IMR-90 (cell line): ENCODE measurements at regions not wholly inside any gene's neighbourhood (a gene's known extent, or its start where the extent isn't known, plus 50 kb on each side); places are given as distances from the start of the nearest gene placed in this dataset.

Experiments used
- ATAC-seq: fragments of 200-7000 bp; cut with Tn5 transposase; 2 replicates; pipeline ENCODE4 v1.9.1; 2020; ENCODE audit warnings: low read depth, mild to moderate bottlenecking, moderate library complexity
- BruUV-seq: library from RNA; stranded (reverse); fragments of 400-500 nt; replicated peaks from 2 replicates; lab custom pipeline; 2021; lab: Mats Ljungman, UMichigan
- CTCF ChIA-PET: fragments of 300-600 bp; formaldehyde crosslinking; extraction: SDS; loops from one replicate; lab custom pipeline; 2021; ENCODE audit warnings: antibody characterized with exemption; lab: Yijun Ruan, JAX
- POLR2A ChIA-PET: fragments of 300-600 bp; sonication (Branson Sonifier 250); formaldehyde crosslinking; loops from one replicate; lab custom pipeline; 2022; ENCODE audit warnings: antibody characterized with exemption; ENCODE audit not compliant: unreplicated experiment; lab: Charles Lee
- DNase-seq: peaks from one replicate; pipeline ENCODE4 v3.0.0; 2013
- H2AFZ ChIP-seq: replicated peaks from 2 replicates; pipeline ENCODE3; 2013; ENCODE audit warnings: low read length, mild to moderate bottlenecking; ENCODE audit not compliant: poor library complexity
- H2AK5ac ChIP-seq: 2 replicates; pipeline ENCODE4 v1.6.1; 2013; ENCODE audit warnings: low read depth, low read length, inconsistent platforms
- H2AK9ac ChIP-seq: replicated peaks from 2 replicates; pipeline ENCODE3; 2013; ENCODE audit warnings: mild to moderate bottlenecking, low read depth, low read length, moderate library complexity; ENCODE audit not compliant: poor library complexity
- H2BK120ac ChIP-seq: 2 replicates; pipeline ENCODE4 v1.6.1; 2013; ENCODE audit warnings: low read depth, low read length, inconsistent platforms
- H2BK15ac ChIP-seq: 3 replicates; pipeline ENCODE4 v1.6.1; 2013; ENCODE audit warnings: low read depth, low read length, inconsistent platforms
- H2BK20ac ChIP-seq: 2 replicates; pipeline ENCODE4 v1.6.1; 2013; ENCODE audit warnings: low read depth, mild to moderate bottlenecking, inconsistent platforms, low read length, moderate library complexity
- H2BK5ac ChIP-seq: 2 replicates; pipeline ENCODE4 v1.6.1; 2013; ENCODE audit warnings: mild to moderate bottlenecking, low read depth, low read length, inconsistent platforms; ENCODE audit not compliant: poor library complexity, severe bottlenecking
- H3K14ac ChIP-seq: replicated peaks from 2 replicates; pipeline ENCODE4 v1.6.1; 2013; ENCODE audit warnings: low read depth, low read length, inconsistent platforms
- H3K18ac ChIP-seq: 2 replicates; pipeline ENCODE4 v1.6.1; 2013; ENCODE audit warnings: low read depth, low read length, control low read depth
- H3K23ac ChIP-seq: 2 replicates; pipeline ENCODE4 v1.6.1; 2013; ENCODE audit warnings: low read depth, low read length, inconsistent platforms
- H3K27ac ChIP-seq: 2 replicates; pipeline ENCODE4 v1.5.1; 2013; ENCODE audit warnings: mild to moderate bottlenecking, control low read depth, low read length; ENCODE audit not compliant: insufficient read depth
- H3K27me3 ChIP-seq: 2 replicates; pipeline ENCODE4 v1.6.1; 2013; ENCODE audit warnings: low read length; ENCODE audit not compliant: control insufficient read depth, insufficient read depth
- H3K36me3 ChIP-seq: 2 replicates; pipeline ENCODE4 v1.6.1; 2013; ENCODE audit warnings: low read length, mixed read lengths; ENCODE audit not compliant: control insufficient read depth, insufficient read depth
- H3K4ac ChIP-seq: 2 replicates; pipeline ENCODE4 v1.6.1; 2013; ENCODE audit warnings: low read depth, low read length, inconsistent platforms
- H3K4me1 ChIP-seq: 2 replicates; pipeline ENCODE4 v1.6.1; 2013; ENCODE audit warnings: low read length, mixed read lengths; ENCODE audit not compliant: control insufficient read depth, insufficient read depth
- H3K4me2 ChIP-seq: 2 replicates; pipeline ENCODE4 v1.6.1; 2013; ENCODE audit warnings: low read depth, mild to moderate bottlenecking, control low read depth, low read length, moderate library complexity
- H3K4me3 ChIP-seq: 2 replicates; pipeline ENCODE4 v1.5.1; 2013; ENCODE audit warnings: low read depth, mild to moderate bottlenecking, control low read depth, low read length, moderate library complexity; ENCODE audit not compliant: insufficient read depth
- H3K56ac ChIP-seq: 2 replicates; pipeline ENCODE4 v1.6.1; 2013; ENCODE audit warnings: low read length, inconsistent platforms; ENCODE audit not compliant: insufficient read depth; ENCODE audit errors: extremely low read depth
- H3K79me1 ChIP-seq, 2 experiments: 2 replicates each; pipeline ENCODE4 v1.6.1; 2013; ENCODE audit warnings: low read length in 2 of 2, inconsistent platforms in 1 of 2, low read depth in 1 of 2
- H3K9ac ChIP-seq: 2 replicates; pipeline ENCODE4 v1.6.1; 2013; ENCODE audit warnings: low read depth, low read length, control low read depth
- H3K9me1 ChIP-seq: 2 replicates; pipeline ENCODE4 v1.6.1; 2013; ENCODE audit warnings: low read length, inconsistent platforms; ENCODE audit not compliant: insufficient read depth
- H3K9me3 ChIP-seq: 2 replicates; pipeline ENCODE4 v1.6.1; 2013; ENCODE audit warnings: low read length; ENCODE audit not compliant: control insufficient read depth, insufficient read depth
- H4K20me1 ChIP-seq: 2 replicates; pipeline ENCODE4 v1.6.1; 2013; ENCODE audit warnings: low read length, inconsistent platforms; ENCODE audit not compliant: insufficient read depth
- H4K5ac ChIP-seq: 2 replicates; pipeline ENCODE4 v1.6.1; 2013; ENCODE audit warnings: mild to moderate bottlenecking, low read depth, low read length, control low read depth
- H4K8ac ChIP-seq, 2 experiments: 2 replicates each; pipeline ENCODE4 v1.6.1; 2013; ENCODE audit warnings: low read depth in 2 of 2, low read length in 2 of 2, control low read depth in 1 of 2, inconsistent platforms in 1 of 2
- H4K91ac ChIP-seq: 2 replicates; pipeline ENCODE4 v1.6.1; 2013; ENCODE audit warnings: low read depth, low read length, inconsistent platforms; ENCODE audit not compliant: insufficient read depth
- BHLHE40 ChIP-seq: fragments of 150-350 bp; IDR thresholded peaks from 2 replicates; pipeline ENCODE4 v1.6.1; 2016; ENCODE audit warnings: mild to moderate bottlenecking, low read depth, low read length
- CEBPB ChIP-seq: IDR thresholded peaks from 2 replicates; pipeline ENCODE4 v1.6.1; 2012; ENCODE audit warnings: low read depth, low read length, improper control_type of control experiment
- CHD1 ChIP-seq: IDR thresholded peaks from 2 replicates; pipeline ENCODE4 v1.6.1; 2012; ENCODE audit warnings: low read depth, low read length, improper control_type of control experiment
- FOS ChIP-seq: fragments of 150-350 bp; IDR thresholded peaks from 2 replicates; pipeline ENCODE4 v1.6.1; 2016; ENCODE audit warnings: low read depth, low read length
- MAFK ChIP-seq: IDR thresholded peaks from 2 replicates; pipeline ENCODE4 v1.6.1; 2012; ENCODE audit warnings: low read depth, low read length, improper control_type of control experiment
- MAZ ChIP-seq: IDR thresholded peaks from 2 replicates; pipeline ENCODE4 v1.6.1; 2012; ENCODE audit warnings: low read depth, mild to moderate bottlenecking, low read length, improper control_type of control experiment, moderate library complexity, borderline replicate concordance
- MXI1 ChIP-seq: IDR thresholded peaks from 2 replicates; pipeline ENCODE4 v1.6.1; 2012; ENCODE audit warnings: low read depth, mild to moderate bottlenecking, low read length, moderate library complexity, borderline replicate concordance
- POLR2A ChIP-seq: IDR thresholded peaks from 2 replicates; pipeline ENCODE4 v1.6.1; 2012; ENCODE audit warnings: mild to moderate bottlenecking, low read depth, low read length
- RAD21 ChIP-seq: IDR thresholded peaks from 2 replicates; pipeline ENCODE4 v1.6.1; 2012; ENCODE audit warnings: low read length, improper control_type of control experiment
- RCOR1 ChIP-seq: IDR thresholded peaks from 2 replicates; pipeline ENCODE4 v1.6.1; 2012; ENCODE audit warnings: mild to moderate bottlenecking, low read length, improper control_type of control experiment; ENCODE audit not compliant: insufficient replicate concordance
- SMC3 ChIP-seq: fragments of 150-350 bp; IDR thresholded peaks from 2 replicates; pipeline ENCODE4 v1.6.1; 2016; ENCODE audit warnings: low read depth, mild to moderate bottlenecking, antibody characterized with exemption, low read length, moderate library complexity
- WGBS, 2 experiments: methylation state at CpG; one replicate each; pipeline versions ENCODE4 v1.1.5 to v1.1.7; 2013; ENCODE audit warnings: missing lambda C conversion rate in 2 of 2; ENCODE audit not compliant: insufficient read length in 1 of 2; ENCODE audit errors: extremely low coverage in 2 of 2; 5-methylcytosine and 5-hydroxymethylcytosine counted together
- dilution Hi-C: fragments of 300-500 bp; cut with HindIII; formaldehyde crosslinking; loops from one replicate; pipeline ENCODE4 v1.14.3; 2018; ENCODE audit warnings: low sequenced_read_pairs; ENCODE audit not compliant: unreplicated experiment
- in situ Hi-C: fragments of 300-500 bp; cut with MboI; formaldehyde crosslinking; loops from 3 replicates; pipeline ENCODE4 v1.14.3; 2019; ENCODE audit warnings: low sequenced_read_pairs, inconsistent platforms, mixed read lengths
- intact Hi-C: fragments of 100-400 bp; cut with micrococcal nuclease; formaldehyde crosslinking; loops from 2 replicates; pipeline ENCODE4 v1.10.0; 2022
- TF ChIP-seq, protein P1 (sequence below): conservative IDR thresholded peaks from 2 replicates; pipeline ENCODE4 v1.5.1; 2012; ENCODE audit warnings: mild to moderate bottlenecking, low read depth, low read length, improper control_type of control experiment
- TF ChIP-seq, protein P2 (sequence below): fragments of 150-350 bp; IDR thresholded peaks from 2 replicates; pipeline ENCODE4 v1.6.1; 2017; ENCODE audit warnings: mild to moderate bottlenecking, antibody characterized with exemption, low read length, low read depth
- TF ChIP-seq, protein P3 (sequence below): fragments of 150-350 bp; IDR thresholded peaks from 2 replicates; pipeline ENCODE4 v1.6.1; 2016; ENCODE audit warnings: low read depth, mild to moderate bottlenecking, low read length, moderate library complexity, borderline replicate concordance

DNA sequence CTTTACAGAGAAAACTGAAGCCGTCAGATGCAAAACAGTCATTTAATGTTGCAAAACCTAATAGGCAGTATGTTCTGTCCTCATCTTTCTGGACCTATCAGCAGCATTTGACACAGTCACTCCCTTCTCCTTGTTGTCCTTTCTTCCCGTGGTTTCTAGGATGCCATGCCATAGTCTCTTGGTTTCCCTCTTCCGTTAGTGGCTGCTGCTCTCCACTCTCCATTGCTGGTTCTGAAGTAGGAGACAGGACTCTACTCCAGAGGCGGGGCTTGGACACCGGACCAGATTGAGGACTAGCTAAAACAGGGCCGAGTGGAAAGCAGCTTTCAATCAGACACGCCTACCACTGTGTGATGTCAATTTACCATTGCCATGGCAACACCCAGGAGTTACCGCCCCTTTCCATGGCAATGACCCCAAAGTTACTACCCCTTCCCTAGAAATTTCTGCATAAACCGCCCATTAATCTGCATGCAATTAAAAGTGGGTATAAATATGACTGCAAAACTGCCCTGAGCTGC, 88.8 kb upstream of the CCDC160 start:
- no peak overlapping the region for H4K8ac ChIP-seq
- H3K27ac ChIP-seq = no peak overlapping the region
- H3K4me1 ChIP-seq = no peaks in the 10 kb centered on the region
- no peak for DNase-seq
- H3K18ac ChIP-seq = no peak overlapping the region
- H3K4ac ChIP-seq = no peak overlapping the region
- no peak overlapping the region for H2BK20ac ChIP-seq
- H2BK5ac ChIP-seq = no peak overlapping the region
- H2BK120ac ChIP-seq = no peak overlapping the region
- H2BK15ac ChIP-seq = no peak overlapping the region
- H3K4me2 ChIP-seq = peak overlapping the region; percentile 54; the same call in 1 of the 2 replicates
- no peak; the same call in 1 of the 2 replicates for ATAC-seq
- in situ Hi-C loops (no loop called here), intact Hi-C loops (no loop called here), dilution Hi-C loops (no loop called here)
- H2AK5ac ChIP-seq = no peak overlapping the region
- CTCF ChIA-PET = interaction anchor here (0.6 kb wide), 1 partner anchor 1233 kb away, joined by 3 read pairs; no protein-coding TSS in a partner anchor
- no peak overlapping the region for H4K91ac ChIP-seq
- peak overlapping the region; percentile 30; the same call in 1 of the 2 replicates for H3K4me3 ChIP-seq
- H3K36me3 ChIP-seq = no peaks in the 10 kb centered on the region
- H2AK9ac ChIP-seq = no peak overlapping the region
- no peak overlapping the region for H2AFZ ChIP-seq
- no peak for TF ChIP-seq MAZ
- no peak for TF ChIP-seq POLR2A
- TF ChIP-seq, protein P1, sequence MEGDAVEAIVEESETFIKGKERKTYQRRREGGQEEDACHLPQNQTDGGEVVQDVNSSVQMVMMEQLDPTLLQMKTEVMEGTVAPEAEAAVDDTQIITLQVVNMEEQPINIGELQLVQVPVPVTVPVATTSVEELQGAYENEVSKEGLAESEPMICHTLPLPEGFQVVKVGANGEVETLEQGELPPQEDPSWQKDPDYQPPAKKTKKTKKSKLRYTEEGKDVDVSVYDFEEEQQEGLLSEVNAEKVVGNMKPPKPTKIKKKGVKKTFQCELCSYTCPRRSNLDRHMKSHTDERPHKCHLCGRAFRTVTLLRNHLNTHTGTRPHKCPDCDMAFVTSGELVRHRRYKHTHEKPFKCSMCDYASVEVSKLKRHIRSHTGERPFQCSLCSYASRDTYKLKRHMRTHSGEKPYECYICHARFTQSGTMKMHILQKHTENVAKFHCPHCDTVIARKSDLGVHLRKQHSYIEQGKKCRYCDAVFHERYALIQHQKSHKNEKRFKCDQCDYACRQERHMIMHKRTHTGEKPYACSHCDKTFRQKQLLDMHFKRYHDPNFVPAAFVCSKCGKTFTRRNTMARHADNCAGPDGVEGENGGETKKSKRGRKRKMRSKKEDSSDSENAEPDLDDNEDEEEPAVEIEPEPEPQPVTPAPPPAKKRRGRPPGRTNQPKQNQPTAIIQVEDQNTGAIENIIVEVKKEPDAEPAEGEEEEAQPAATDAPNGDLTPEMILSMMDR = no peak
- no peak for TF ChIP-seq SMC3
- TF ChIP-seq CEBPB = no peak
- TF ChIP-seq RAD21 = no peak
- TF ChIP-seq, protein P2, sequence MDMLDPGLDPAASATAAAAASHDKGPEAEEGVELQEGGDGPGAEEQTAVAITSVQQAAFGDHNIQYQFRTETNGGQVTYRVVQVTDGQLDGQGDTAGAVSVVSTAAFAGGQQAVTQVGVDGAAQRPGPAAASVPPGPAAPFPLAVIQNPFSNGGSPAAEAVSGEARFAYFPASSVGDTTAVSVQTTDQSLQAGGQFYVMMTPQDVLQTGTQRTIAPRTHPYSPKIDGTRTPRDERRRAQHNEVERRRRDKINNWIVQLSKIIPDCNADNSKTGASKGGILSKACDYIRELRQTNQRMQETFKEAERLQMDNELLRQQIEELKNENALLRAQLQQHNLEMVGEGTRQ = no peak
- no peak for TF ChIP-seq MXI1
- no peak for TF ChIP-seq CHD1
- TF ChIP-seq BHLHE40 = no peak
- no peak for TF ChIP-seq FOS
- no peak for TF ChIP-seq RCOR1
- TF ChIP-seq, protein P3, sequence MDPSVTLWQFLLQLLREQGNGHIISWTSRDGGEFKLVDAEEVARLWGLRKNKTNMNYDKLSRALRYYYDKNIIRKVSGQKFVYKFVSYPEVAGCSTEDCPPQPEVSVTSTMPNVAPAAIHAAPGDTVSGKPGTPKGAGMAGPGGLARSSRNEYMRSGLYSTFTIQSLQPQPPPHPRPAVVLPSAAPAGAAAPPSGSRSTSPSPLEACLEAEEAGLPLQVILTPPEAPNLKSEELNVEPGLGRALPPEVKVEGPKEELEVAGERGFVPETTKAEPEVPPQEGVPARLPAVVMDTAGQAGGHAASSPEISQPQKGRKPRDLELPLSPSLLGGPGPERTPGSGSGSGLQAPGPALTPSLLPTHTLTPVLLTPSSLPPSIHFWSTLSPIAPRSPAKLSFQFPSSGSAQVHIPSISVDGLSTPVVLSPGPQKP = no peak
- TF ChIP-seq MAFK = no peak
- H3K14ac ChIP-seq = no peak overlapping the region
- 49% methylated on average over 3 of the region's 9 CpGs; no CpG with 5 or more reads in 1 of the 2 experiments for WGBS, 2 experiments
- no peak overlapping the region for H3K9ac ChIP-seq
- H3K9me3 ChIP-seq = no peaks in the 10 kb centered on the region
- H3K27me3 ChIP-seq = no peaks in the 10 kb centered on the region; the same call in none of the 2 replicates
- no TSS peak for BruUV-seq
- no peak overlapping the region for H4K5ac ChIP-seq
- no peaks in the 10 kb centered on the region for H3K9me1 ChIP-seq
- no peak overlapping the region for H3K56ac ChIP-seq
- H3K79me1 ChIP-seq = no peaks in the 10 kb centered on the region
- POLR2A ChIA-PET = no interaction called here
- no peaks in the 10 kb centered on the region for H4K20me1 ChIP-seq
- H3K23ac ChIP-seq = no peak overlapping the region
